Smooth muscle cell (in vitro differentiated cells): ENCODE measurements at regions not wholly inside any gene's neighbourhood (a gene's known extent, or its start where the extent isn't known, plus 50 kb on each side); places are given as distances from the start of the nearest gene placed in this dataset.
"Not testable (repeated sequence)": the region's sequence is repeated elsewhere in the genome, so short reads cannot be mapped to it uniquely, and the experiment has no call there.

Experiments
- DNase-seq: peaks from one replicate; lab custom pipeline; 2025; ENCODE audit not compliant: unreplicated experiment; lab: John Stamatoyannopoulos, UW
- H2AFZ ChIP-seq: fragments of 200-600 bp; sonication (generic); 2 replicates; pipeline ENCODE4 v1.6.0; 2016; ENCODE audit warnings: antibody characterized with exemption, low read depth, mild to moderate bottlenecking
- H3F3A ChIP-seq: fragments of 200-600 bp; sonication (generic); 2 replicates; pipeline ENCODE4 v1.6.0; 2017; ENCODE audit warnings: antibody characterized with exemption, low read depth
- H3K27ac ChIP-seq: fragments of 200-600 bp; sonication (generic); 2 replicates; pipeline ENCODE4 v1.5.1; 2016; ENCODE audit warnings: low read depth, mild to moderate bottlenecking
- H3K27me3 ChIP-seq: fragments of 200-600 bp; sonication (generic); 2 replicates; pipeline ENCODE4 v1.6.1; 2016; ENCODE audit warnings: low read depth, mild to moderate bottlenecking
- H3K36me3 ChIP-seq: fragments of 200-600 bp; sonication (generic); 2 replicates; pipeline ENCODE4 v1.5.1; 2016; ENCODE audit warnings: low read depth
- H3K4me1 ChIP-seq: fragments of 200-600 bp; sonication (generic); 2 replicates; pipeline ENCODE4 v1.5.1; 2016; ENCODE audit warnings: low read depth
- H3K4me2 ChIP-seq: fragments of 200-600 bp; sonication (generic); 2 replicates; pipeline ENCODE4 v1.6.0; 2016; ENCODE audit warnings: mild to moderate bottlenecking
- H3K4me3 ChIP-seq: fragments of 200-600 bp; sonication (generic); 2 replicates; pipeline ENCODE4 v1.5.1; 2016; ENCODE audit warnings: mild to moderate bottlenecking
- H3K79me2 ChIP-seq: fragments of 200-600 bp; sonication (generic); 2 replicates; pipeline ENCODE4 v1.6.0; 2016; ENCODE audit warnings: low read depth, mild to moderate bottlenecking
- H3K9ac ChIP-seq: fragments of 200-600 bp; sonication (generic); 2 replicates; pipeline ENCODE4 v1.6.0; 2016; ENCODE audit warnings: low read depth
- H3K9me3 ChIP-seq: fragments of 200-600 bp; sonication (generic); replicated peaks from 2 replicates; pipeline ENCODE4 v1.5.1; 2016; ENCODE audit warnings: low read depth
- H4K20me1 ChIP-seq: fragments of 200-600 bp; sonication (generic); 2 replicates; pipeline ENCODE4 v1.6.0; 2016; ENCODE audit warnings: low read depth
- WGBS: methylation state at CpG from one replicate; pipeline ENCODE4 v1.1.7; 2016; ENCODE audit warnings: low lambda C conversion rate; 5-methylcytosine and 5-hydroxymethylcytosine counted together
- TF ChIP-seq, protein P1 (sequence below): fragments of 200-600 bp; sonication (generic); IDR thresholded peaks from 2 replicates; pipeline ENCODE4 v1.5.1; 2017; ENCODE audit warnings: borderline replicate concordance, mild to moderate bottlenecking, antibody characterized with exemption; ENCODE audit not compliant: insufficient read depth, poor library complexity, severe bottlenecking

GRCh38 chr2:77649856-77650255 is 127.7 kb upstream of the LRRTM4 start:
- Histone ChIP-seq H3K79me2 (no peaks in the 10 kb centered on the region), H3K9ac (no peak overlapping the region), H3K27ac (no peak overlapping the region), H3K4me3 (no peak overlapping the region), H3K4me1 (no peaks in the 10 kb centered on the region), H3F3A (no peaks in the 10 kb centered on the region), H3K4me2 (no peak overlapping the region), H3K27me3 (no peaks in the 10 kb centered on the region), H3K9me3 (no peaks in the 10 kb centered on the region), H4K20me1 (no peaks in the 10 kb centered on the region), H3K36me3 (no peaks in the 10 kb centered on the region), H2AFZ (no peak overlapping the region)
- TF ChIP-seq, protein P1, sequence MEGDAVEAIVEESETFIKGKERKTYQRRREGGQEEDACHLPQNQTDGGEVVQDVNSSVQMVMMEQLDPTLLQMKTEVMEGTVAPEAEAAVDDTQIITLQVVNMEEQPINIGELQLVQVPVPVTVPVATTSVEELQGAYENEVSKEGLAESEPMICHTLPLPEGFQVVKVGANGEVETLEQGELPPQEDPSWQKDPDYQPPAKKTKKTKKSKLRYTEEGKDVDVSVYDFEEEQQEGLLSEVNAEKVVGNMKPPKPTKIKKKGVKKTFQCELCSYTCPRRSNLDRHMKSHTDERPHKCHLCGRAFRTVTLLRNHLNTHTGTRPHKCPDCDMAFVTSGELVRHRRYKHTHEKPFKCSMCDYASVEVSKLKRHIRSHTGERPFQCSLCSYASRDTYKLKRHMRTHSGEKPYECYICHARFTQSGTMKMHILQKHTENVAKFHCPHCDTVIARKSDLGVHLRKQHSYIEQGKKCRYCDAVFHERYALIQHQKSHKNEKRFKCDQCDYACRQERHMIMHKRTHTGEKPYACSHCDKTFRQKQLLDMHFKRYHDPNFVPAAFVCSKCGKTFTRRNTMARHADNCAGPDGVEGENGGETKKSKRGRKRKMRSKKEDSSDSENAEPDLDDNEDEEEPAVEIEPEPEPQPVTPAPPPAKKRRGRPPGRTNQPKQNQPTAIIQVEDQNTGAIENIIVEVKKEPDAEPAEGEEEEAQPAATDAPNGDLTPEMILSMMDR: no peak
- 5% methylated on average over 1 of the region's 1 CpG for WGBS
- DNase-seq: no peak

DNA sequence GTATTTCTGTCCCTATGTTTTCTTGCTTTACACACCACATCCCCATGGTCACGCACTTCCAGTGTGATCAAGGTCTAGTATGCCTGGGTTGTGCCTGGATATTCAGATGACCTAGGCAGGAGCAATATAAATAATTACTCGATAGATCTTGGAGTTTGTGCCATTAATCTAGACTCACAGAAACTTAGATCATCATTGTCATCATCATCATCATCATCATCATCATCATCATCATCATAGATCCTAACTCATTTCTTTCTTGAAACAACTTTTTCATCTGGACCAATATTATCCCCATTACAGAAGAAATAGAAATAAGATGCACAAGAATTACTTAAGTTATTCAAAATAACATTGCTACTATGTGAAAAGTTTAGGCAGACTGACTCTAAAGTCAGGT is 130.3 kb upstream of the LRRTM4 start:
- no peaks in the 10 kb centered on the region for H4K20me1 ChIP-seq
- TF ChIP-seq, protein P1: no peak
- no peak overlapping the region for H2AFZ ChIP-seq
- no peak overlapping the region for H3K4me3 ChIP-seq
- H3K27me3 ChIP-seq: no peaks in the 10 kb centered on the region
- no peaks in the 10 kb centered on the region for H3K9me3 ChIP-seq
- no peak overlapping the region for H3K9ac ChIP-seq
- H3K4me2 ChIP-seq: no peak overlapping the region
- H3K27ac ChIP-seq: no peak overlapping the region
- no peaks in the 10 kb centered on the region for H3F3A ChIP-seq
- DNase-seq: no peak
- 93% methylated on average over 2 of the region's 2 CpGs for WGBS
- no peaks in the 10 kb centered on the region for H3K4me1 ChIP-seq
- no peaks in the 10 kb centered on the region for H3K79me2 ChIP-seq
- H3K36me3 ChIP-seq: no peaks in the 10 kb centered on the region

GRCh38 chr2:77664491-77664890 is 142.3 kb upstream of the LRRTM4 start:
- peak overlapping the region; percentile 13 for H3K4me2 ChIP-seq
- no peaks in the 10 kb centered on the region for H3K36me3 ChIP-seq
- peak overlapping the region; percentile 31 for H2AFZ ChIP-seq
- 41% methylated on average over 2 of the region's 2 CpGs for WGBS
- no peaks in the 10 kb centered on the region for H3K4me1 ChIP-seq
- no peaks in the 10 kb centered on the region for H3K79me2 ChIP-seq
- no peaks in the 10 kb centered on the region for H4K20me1 ChIP-seq
- no peaks in the 10 kb centered on the region for H3K27me3 ChIP-seq
- H3K4me3 ChIP-seq: no peak overlapping the region
- H3K9me3 ChIP-seq: no peaks in the 10 kb centered on the region
- TF ChIP-seq, protein P1: no peak
- no peak overlapping the region for H3K9ac ChIP-seq
- no peak overlapping the region for H3K27ac ChIP-seq
- H3F3A ChIP-seq: no peaks in the 10 kb centered on the region
- DNase-seq: no peak

GRCh38 chr2:77666251-77666980 is 144.2 kb upstream of the LRRTM4 start:
- no peak for DNase-seq
- H3K79me2 ChIP-seq: no peaks in the 10 kb centered on the region

DNA sequence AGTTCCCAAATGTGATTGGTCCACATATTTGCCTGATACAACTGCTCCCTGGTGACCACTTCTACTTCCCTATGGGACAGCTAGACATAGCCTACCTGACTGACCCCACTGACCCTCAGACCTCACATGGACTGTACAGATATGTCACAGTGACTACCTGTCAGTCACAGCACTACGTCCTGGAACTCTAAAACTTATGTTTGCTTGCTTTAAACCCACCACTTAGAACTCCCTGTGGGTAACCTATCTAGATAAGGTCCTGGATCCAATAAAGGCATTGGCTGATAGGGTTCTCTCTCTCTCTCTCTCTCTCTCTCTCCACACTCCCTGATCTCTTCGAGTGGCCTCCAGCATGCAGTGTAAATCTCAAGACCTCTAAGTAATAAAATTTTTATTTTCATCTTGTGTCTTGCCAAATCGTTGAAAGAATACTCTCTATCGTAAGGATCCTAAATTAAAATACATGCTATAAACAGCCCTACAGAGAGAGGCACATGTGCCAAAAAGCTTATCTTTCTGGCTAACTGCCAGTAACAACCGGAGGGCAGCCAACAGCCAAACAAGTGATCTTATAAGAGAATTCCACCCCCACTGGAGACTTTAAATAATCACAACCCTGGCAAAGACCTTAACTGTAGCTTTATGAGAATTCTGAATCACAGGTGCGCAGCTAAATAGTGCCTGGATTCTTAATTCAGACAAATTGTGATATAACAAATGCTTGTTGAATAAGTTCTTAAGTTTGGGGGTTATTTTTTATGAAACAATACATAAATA is 162.6 kb upstream of the LRRTM4 start:
- 86% methylated on average over 6 of the region's 6 CpGs for WGBS
- not testable (repeated sequence) for H2AFZ ChIP-seq, H3K27ac ChIP-seq, H4K20me1 ChIP-seq, H3K9me3 ChIP-seq, H3K4me3 ChIP-seq, H3K4me2 ChIP-seq, H3K9ac ChIP-seq, H3K27me3 ChIP-seq, H3K4me1 ChIP-seq, H3K79me2 ChIP-seq, H3K36me3 ChIP-seq, DNase-seq, H3F3A ChIP-seq

More at GRCh38 chr2:77666251-77666980, 144.2 kb upstream of the LRRTM4 start:
- Histone ChIP-seq H4K20me1 (no peaks in the 10 kb centered on the region), H3K36me3 (no peaks in the 10 kb centered on the region), H3K9me3 (no peaks in the 10 kb centered on the region), H3K4me2 (no peak overlapping the region), H3K4me1 (no peaks in the 10 kb centered on the region), H2AFZ (no peak overlapping the region), H3K27ac (no peak overlapping the region), H3K4me3 (no peak overlapping the region), H3F3A (no peaks in the 10 kb centered on the region), H3K9ac (no peak overlapping the region), H3K27me3 (no peaks in the 10 kb centered on the region)
- TF ChIP-seq, protein P1: no peak
- 91% methylated on average over 7 of the region's 7 CpGs for WGBS
